GM18907 (cell line): ENCODE measurements at regions not wholly inside any gene's neighbourhood (a gene's known extent, or its start where the extent isn't known, plus 50 kb on each side); places are given as distances from the start of the nearest gene placed in this dataset.
"Not testable (repeated sequence)": the region's sequence is repeated elsewhere in the genome, so short reads cannot be mapped to it uniquely, and the experiment has no call there.

ENCODE experiments used
- ATAC-seq: cut with Tn5 transposase; IDR thresholded peaks from one replicate; pipeline ENCODE4 v1.9.1; 2021; ENCODE audit warnings: mild to moderate bottlenecking, moderate library complexity; ENCODE audit not compliant: unreplicated experiment

- ATAC-seq = no peak
Observed at GRCh38 chr1:30242722-30243457, 480.5 kb downstream of the MATN1 start.

GRCh38 chr1:30242168-30242567 is 481.2 kb downstream of the MATN1 start:
- ATAC-seq = no peak

- ATAC-seq = no peak
Observed at GRCh38 chr1:30241681-30242080, 481.7 kb downstream of the MATN1 start.

GRCh38 chr1:30234091-30234490 is 489.3 kb downstream of the MATN1 start:
- ATAC-seq = no peak

GRCh38 chr1:30232288-30232899 is 491.0 kb downstream of the MATN1 start:
- no peak for ATAC-seq

GRCh38 chr1:30229960-30230359 is 493.4 kb downstream of the MATN1 start:
- ATAC-seq = no peak

GRCh38 chr1:30229557-30229956 is 493.8 kb downstream of the MATN1 start:
- no peak for ATAC-seq

GRCh38 chr1:30226648-30227047 is 496.7 kb downstream of the MATN1 start:
- no peak for ATAC-seq

- no peak for ATAC-seq
Observed at GRCh38 chr1:30225357-30225756, 498.0 kb downstream of the MATN1 start.

GRCh38 chr1:30219675-30220074 is 503.7 kb downstream of the MATN1 start:
- no peak for ATAC-seq

GRCh38 chr1:30218438-30218837 is 504.9 kb downstream of the MATN1 start:
- no peak for ATAC-seq

GRCh38 chr1:30216602-30217001 is 506.8 kb downstream of the MATN1 start:
- ATAC-seq = no peak

GRCh38 chr1:30213936-30214335 is 509.4 kb downstream of the MATN1 start:
- no peak for ATAC-seq

- not testable (repeated sequence) for ATAC-seq
Observed at GRCh38 chr1:30207962-30208361, 515.4 kb downstream of the MATN1 start.

- ATAC-seq = not testable (repeated sequence)
Observed at GRCh38 chr1:30206631-30207030, 516.8 kb downstream of the MATN1 start.

GRCh38 chr1:30204916-30205315 is 518.5 kb downstream of the MATN1 start:
- not testable (repeated sequence) for ATAC-seq

- no peak for ATAC-seq
Observed at GRCh38 chr1:30201015-30201414, 522.4 kb downstream of the MATN1 start.

- no peak for ATAC-seq
Observed at GRCh38 chr1:30200161-30200560, 523.2 kb downstream of the MATN1 start.

- no peak for ATAC-seq
Observed at GRCh38 chr1:30199563-30199962, 523.8 kb downstream of the MATN1 start.

- no peak for ATAC-seq
Observed at GRCh38 chr1:30198795-30199403, 524.5 kb downstream of the MATN1 start.

GRCh38 chr1:30198451-30198760 is 525.0 kb downstream of the MATN1 start:
- no peak for ATAC-seq
